Mucosa of descending colon (tissue), 3 donors: ENCODE measurements at regions not wholly inside any gene's neighbourhood (a gene's known extent, or its start where the extent isn't known, plus 50 kb on each side); places are given as distances from the start of the nearest gene placed in this dataset.

Experiments
- ATAC-seq: fragments of 200-7000 bp; cut with Tn5 transposase; one replicate; pipeline ENCODE4 v1.9.1; 2020; ENCODE audit warnings: mild to moderate bottlenecking, moderate library complexity
- DNase-seq, 3 donors: peaks; one replicate each; pipeline ENCODE4 v3.0.0-alpha.2; 2020
- H3K36me3 ChIP-seq: fragments of 200-600 bp; one replicate; pipeline ENCODE4 v1.8.0; 2021; ENCODE audit warnings: low read depth, mild to moderate bottlenecking
- H3K4me1 ChIP-seq: fragments of 200-600 bp; one replicate; pipeline ENCODE4 v1.8.0; 2021; ENCODE audit warnings: low read depth, mild to moderate bottlenecking
- H3K4me3 ChIP-seq: fragments of 200-600 bp; one replicate; pipeline ENCODE4 v1.8.0; 2021; ENCODE audit warnings: mild to moderate bottlenecking
- H3K9me3 ChIP-seq: fragments of 200-600 bp; one replicate; pipeline ENCODE4 v1.8.0; 2021; ENCODE audit warnings: mild to moderate bottlenecking
- CTCF ChIP-seq: fragments of 200-600 bp; IDR thresholded peaks from one replicate; pipeline ENCODE4 v1.8.0; 2022; ENCODE audit warnings: antibody characterized with exemption, mild to moderate bottlenecking
- intact Hi-C, 2 donors: fragments of 100-400 bp; cut with DNase I in 1 of 2; cut with micrococcal nuclease in 1 of 2; formaldehyde crosslinking; loops; one replicate each; pipeline versions ENCODE4 v1.11.0 to v1.11.1; 2022; cut with DNase I, micrococcal nuclease
- donor health status: DM: no; HTN: no; CAD: no; lungs with moderate emphysema.
- donor health status: DM: no; HTN: no; CAD: no.
- donor health status: DM: no; HTN: yes; CAD: no.

- no peak for ATAC-seq
- no peak for TF ChIP-seq CTCF
- Histone ChIP-seq H3K4me1 (no peaks in the 10 kb centered on the region), H3K4me3 (no peak overlapping the region), H3K36me3 (no peaks in the 10 kb centered on the region), H3K9me3 (no peaks in the 10 kb centered on the region)
- DNase-seq, result no peak
- intact Hi-C loops, result no loop called here
Observed at GRCh38 chr5:3684771-3685354, 89.2 kb downstream of the IRX1 start.

- Histone ChIP-seq H3K36me3 (no peaks in the 10 kb centered on the region), H3K4me1 (no peaks in the 10 kb centered on the region), H3K4me3 (no peak overlapping the region), H3K9me3 (peaks cover 4% of the 10 kb centered on the region)
- intact Hi-C loops, result no loop called here
- no peak for TF ChIP-seq CTCF
- ATAC-seq (no peak), DNase-seq (no peak)
Observed at GRCh38 chr5:3694819-3695218, 99.2 kb downstream of the IRX1 start.

GRCh38 chr5:3695818-3696217 lies 100.2 kb downstream of the IRX1 start:
- no peak for TF ChIP-seq CTCF
- Histone ChIP-seq H3K9me3 (peaks cover 4% of the 10 kb centered on the region), H3K4me3 (no peak overlapping the region), H3K36me3 (no peaks in the 10 kb centered on the region), H3K4me1 (no peaks in the 10 kb centered on the region)
- ATAC-seq, result no peak
- intact Hi-C loops, result no loop called here
- DNase-seq, result no peak

GRCh38 chr5:3698412-3698811 lies 102.8 kb downstream of the IRX1 start:
- no peak overlapping the region for H3K4me3 ChIP-seq

GRCh38 chr5:3701694-3702093 lies 106.1 kb downstream of the IRX1 start:
- no peak overlapping the region for H3K4me3 ChIP-seq
- TF ChIP-seq CTCF, result no peak
- H3K36me3 ChIP-seq, result no peaks in the 10 kb centered on the region
- intact Hi-C loops, result no loop called here
- DNase-seq, result no peak
- no peaks in the 10 kb centered on the region for H3K9me3 ChIP-seq
- no peak for ATAC-seq
- no peaks in the 10 kb centered on the region for H3K4me1 ChIP-seq

More at GRCh38 chr5:3698412-3698811, 102.8 kb downstream of the IRX1 start:
- intact Hi-C loops, result no loop called here
- DNase-seq (no peak), ATAC-seq (no peak)
- no peaks in the 10 kb centered on the region for H3K4me1 ChIP-seq
- no peak for TF ChIP-seq CTCF
- peaks cover 4% of the 10 kb centered on the region for H3K9me3 ChIP-seq
- no peaks in the 10 kb centered on the region for H3K36me3 ChIP-seq

- TF ChIP-seq CTCF, result no peak
- Histone ChIP-seq H3K4me3 (no peak overlapping the region), H3K36me3 (no peaks in the 10 kb centered on the region), H3K9me3 (no peaks in the 10 kb centered on the region), H3K4me1 (no peaks in the 10 kb centered on the region)
- ATAC-seq (no peak), DNase-seq (no peak)
- intact Hi-C loops, result no loop called here
Observed at GRCh38 chr5:3704661-3705060, 109.0 kb downstream of the IRX1 start.
